ENCODE measurements at regions not wholly inside any gene's neighbourhood (a gene's known extent, or its start where the extent isn't known, plus 50 kb on each side); places are given as distances from the start of the nearest gene placed in this dataset.

DNA sequence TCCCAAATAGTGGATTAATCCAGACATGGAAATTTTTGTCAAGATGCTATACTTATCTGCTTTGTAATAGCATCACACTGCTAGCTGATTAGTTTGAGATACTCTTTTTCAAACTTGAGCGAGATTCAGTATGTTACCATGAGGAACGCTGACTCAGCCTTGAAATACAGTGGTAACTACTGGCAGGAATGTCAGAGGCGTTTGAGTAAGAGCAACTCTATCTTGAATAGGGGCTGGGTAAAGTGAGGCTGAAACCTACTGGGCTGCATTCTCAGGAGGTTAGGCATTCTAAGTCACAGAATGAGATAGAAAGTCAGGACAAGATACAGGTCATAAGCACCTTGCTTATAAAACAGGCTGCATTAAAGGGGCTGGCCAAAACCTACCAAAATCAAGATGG, 2519.6 kb downstream of the ARAP2 start:
- TF ChIP-seq POLR2A (IDR thresholded peaks at IDR 0.05) (no peak), EP300 (IDR thresholded peaks at IDR 0.05) (no peak)
- TF ChIP-seq, protein P1, sequence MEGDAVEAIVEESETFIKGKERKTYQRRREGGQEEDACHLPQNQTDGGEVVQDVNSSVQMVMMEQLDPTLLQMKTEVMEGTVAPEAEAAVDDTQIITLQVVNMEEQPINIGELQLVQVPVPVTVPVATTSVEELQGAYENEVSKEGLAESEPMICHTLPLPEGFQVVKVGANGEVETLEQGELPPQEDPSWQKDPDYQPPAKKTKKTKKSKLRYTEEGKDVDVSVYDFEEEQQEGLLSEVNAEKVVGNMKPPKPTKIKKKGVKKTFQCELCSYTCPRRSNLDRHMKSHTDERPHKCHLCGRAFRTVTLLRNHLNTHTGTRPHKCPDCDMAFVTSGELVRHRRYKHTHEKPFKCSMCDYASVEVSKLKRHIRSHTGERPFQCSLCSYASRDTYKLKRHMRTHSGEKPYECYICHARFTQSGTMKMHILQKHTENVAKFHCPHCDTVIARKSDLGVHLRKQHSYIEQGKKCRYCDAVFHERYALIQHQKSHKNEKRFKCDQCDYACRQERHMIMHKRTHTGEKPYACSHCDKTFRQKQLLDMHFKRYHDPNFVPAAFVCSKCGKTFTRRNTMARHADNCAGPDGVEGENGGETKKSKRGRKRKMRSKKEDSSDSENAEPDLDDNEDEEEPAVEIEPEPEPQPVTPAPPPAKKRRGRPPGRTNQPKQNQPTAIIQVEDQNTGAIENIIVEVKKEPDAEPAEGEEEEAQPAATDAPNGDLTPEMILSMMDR (IDR thresholded peaks at IDR 0.05), result no peak
